Activated naive CD4-positive, alpha-beta T cell treated with anti-CD3 and anti-CD28 coated beads, Interleukin-2, amount 10 ng/mL, durations not matched to agents 7 days and 5 days (primary cell): ENCODE measurements at regions not wholly inside any gene's neighbourhood (a gene's known extent, or its start where the extent isn't known, plus 50 kb on each side); places are given as distances from the start of the nearest gene placed in this dataset.
A peak's percentile ranks its signal among the peaks of the same experiment; 100 is the strongest.
"Not testable (repeated sequence)": the region's sequence is repeated elsewhere in the genome, so short reads cannot be mapped to it uniquely, and the experiment has no call there.

Source experiments
- CTCF ChIA-PET: fragments of 350-600 bp; sonication (Branson Sonifier 250); formaldehyde crosslinking; loops from one replicate; lab custom pipeline; 2021; ENCODE audit warnings: antibody characterized with exemption; lab: Charles Lee
- DNase-seq: peaks from one replicate; pipeline ENCODE4 v3.0.0-alpha.2; 2020
- H3K27ac Mint-ChIP-seq: one replicate; pipeline ENCODE4 v1.8.0; 2021; ENCODE audit warnings: mild to moderate bottlenecking, moderate library complexity, mixed read lengths
- H3K27me3 Mint-ChIP-seq: one replicate; pipeline ENCODE4 v1.8.0; 2021; ENCODE audit warnings: mild to moderate bottlenecking, mixed read lengths
- H3K36me3 Mint-ChIP-seq: one replicate; pipeline ENCODE4 v1.8.0; 2021; ENCODE audit warnings: mixed read lengths
- H3K4me1 Mint-ChIP-seq: one replicate; pipeline ENCODE4 v1.8.0; 2021; ENCODE audit warnings: mixed read lengths
- H3K4me3 Mint-ChIP-seq: one replicate; pipeline ENCODE4 v1.8.0; 2021; ENCODE audit warnings: mild to moderate bottlenecking, moderate library complexity, mixed read lengths
- H3K9me3 Mint-ChIP-seq: one replicate; pipeline ENCODE4 v1.8.0; 2021; ENCODE audit warnings: mixed read lengths

DNA sequence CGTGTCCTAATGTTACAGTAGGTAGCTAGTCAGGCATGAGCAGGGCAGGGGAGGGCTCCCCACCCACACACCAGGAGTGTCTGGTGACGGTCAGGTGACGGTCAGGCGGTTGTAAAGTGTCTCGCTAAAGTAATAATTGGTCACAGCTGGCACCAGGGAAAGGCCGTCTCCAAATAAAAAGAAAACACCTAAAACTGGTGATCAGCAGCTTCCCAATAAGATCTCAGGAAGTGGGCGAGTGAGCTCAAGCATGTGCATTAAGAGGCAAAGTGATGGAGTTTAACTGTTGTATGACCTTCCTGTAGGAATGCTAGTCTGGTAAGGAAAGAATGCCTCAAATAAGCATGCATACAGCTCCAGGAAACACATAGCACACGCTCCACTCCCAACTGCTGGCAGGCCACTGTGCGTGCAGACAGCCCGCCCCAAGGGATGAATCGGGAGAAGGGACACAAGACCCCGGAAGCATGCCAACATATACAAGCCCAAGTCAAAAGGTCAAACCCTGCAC lies 177.1 kb downstream of the RNF144A start:
- DNase-seq = no peak
- no peak overlapping the region for H3K4me3 Mint-ChIP-seq
- H3K27ac Mint-ChIP-seq = no peak overlapping the region
- H3K27me3 Mint-ChIP-seq = no peaks in the 10 kb centered on the region
- no peaks in the 10 kb centered on the region for H3K36me3 Mint-ChIP-seq
- CTCF ChIA-PET = interaction anchor here (1.3 kb wide), 1 partner anchor 109 kb away, joined by 3 read pairs; no protein-coding TSS in a partner anchor
- peaks cover 6% of the 10 kb centered on the region for H3K4me1 Mint-ChIP-seq
- H3K9me3 Mint-ChIP-seq = no peaks in the 10 kb centered on the region

DNA sequence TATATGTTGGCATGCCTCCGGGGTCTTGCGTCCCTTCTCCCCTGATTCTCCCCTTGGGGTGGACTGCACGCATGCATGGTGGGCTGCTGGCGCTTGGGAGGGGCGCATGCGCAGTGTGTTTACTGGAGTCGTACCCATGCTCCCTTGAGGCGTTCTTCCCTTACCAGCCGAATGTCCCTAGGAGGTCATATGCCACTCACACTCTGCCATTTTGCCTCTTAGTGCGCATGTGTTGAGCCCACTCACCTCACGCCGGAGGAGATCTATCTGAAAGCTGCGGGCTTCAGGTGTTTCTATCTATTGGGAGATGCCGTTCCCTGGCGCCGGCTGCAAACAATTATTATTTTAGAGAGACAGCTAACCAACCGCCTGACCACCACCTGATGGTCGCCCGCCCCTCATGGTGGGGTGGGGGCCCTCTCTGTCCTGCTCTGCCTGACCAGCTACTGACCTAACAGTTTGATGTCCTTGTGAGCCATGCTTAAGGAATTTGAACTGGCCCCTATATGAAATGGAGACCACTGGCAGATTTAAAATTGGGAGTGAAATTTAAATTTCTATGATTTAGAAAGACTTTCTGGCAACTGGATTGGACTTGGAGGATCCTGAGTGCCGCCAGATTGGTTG lies 179.6 kb downstream of the RNF144A start:
- H3K27ac Mint-ChIP-seq = no peak overlapping the region
- H3K4me3 Mint-ChIP-seq = no peak overlapping the region
- H3K27me3 Mint-ChIP-seq = no peaks in the 10 kb centered on the region
- H3K4me1 Mint-ChIP-seq = peaks cover 6% of the 10 kb centered on the region
- no peaks in the 10 kb centered on the region for H3K9me3 Mint-ChIP-seq
- no peaks in the 10 kb centered on the region for H3K36me3 Mint-ChIP-seq
- CTCF ChIA-PET = interaction anchor here (1.0 to 1.9 kb wide), 3 partner anchors 19 to 52 kb away, joined by 3 to 7 read pairs (median 3); no protein-coding TSS in a partner anchor
- no peak for DNase-seq

DNA sequence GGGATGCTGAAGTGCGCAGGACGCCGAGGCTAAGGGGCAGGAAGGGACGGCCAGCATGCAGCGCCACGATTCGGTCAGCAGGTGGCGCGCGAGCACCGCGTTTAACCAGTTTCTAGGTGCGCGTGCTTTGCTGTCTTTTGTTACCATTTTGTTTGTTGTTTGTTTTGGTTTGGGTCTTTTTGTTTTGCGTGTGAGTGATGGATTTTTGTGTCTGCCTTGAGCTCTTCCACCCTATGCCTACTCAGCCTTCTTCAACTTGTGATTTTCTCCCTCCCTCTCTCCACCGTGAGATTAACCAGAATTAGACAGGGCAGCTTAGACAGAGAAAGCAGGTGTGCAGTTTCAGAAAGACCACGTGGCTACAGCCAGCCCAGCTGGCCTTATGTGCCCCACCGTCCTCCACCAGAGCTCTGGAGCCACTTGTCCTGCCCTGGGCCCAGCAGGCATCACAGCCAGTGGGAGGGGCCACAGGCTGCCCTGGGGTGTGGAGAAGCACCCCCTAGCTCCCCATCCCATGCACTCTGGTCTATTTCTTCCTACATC lies 180.2 kb downstream of the RNF144A start:
- peak; percentile 78 for DNase-seq
- CTCF ChIA-PET = interaction anchor here (0.7 to 1.9 kb wide), 5 partner anchors 13 to 53 kb away, joined by 3 to 7 read pairs (median 3); no protein-coding TSS in a partner anchor
- H3K27me3 Mint-ChIP-seq = no peaks in the 10 kb centered on the region
- no peak overlapping the region for H3K27ac Mint-ChIP-seq
- H3K4me3 Mint-ChIP-seq = no peak overlapping the region
- no peaks in the 10 kb centered on the region for H3K36me3 Mint-ChIP-seq
- H3K9me3 Mint-ChIP-seq = no peaks in the 10 kb centered on the region
- H3K4me1 Mint-ChIP-seq = peaks cover 6% of the 10 kb centered on the region

DNA sequence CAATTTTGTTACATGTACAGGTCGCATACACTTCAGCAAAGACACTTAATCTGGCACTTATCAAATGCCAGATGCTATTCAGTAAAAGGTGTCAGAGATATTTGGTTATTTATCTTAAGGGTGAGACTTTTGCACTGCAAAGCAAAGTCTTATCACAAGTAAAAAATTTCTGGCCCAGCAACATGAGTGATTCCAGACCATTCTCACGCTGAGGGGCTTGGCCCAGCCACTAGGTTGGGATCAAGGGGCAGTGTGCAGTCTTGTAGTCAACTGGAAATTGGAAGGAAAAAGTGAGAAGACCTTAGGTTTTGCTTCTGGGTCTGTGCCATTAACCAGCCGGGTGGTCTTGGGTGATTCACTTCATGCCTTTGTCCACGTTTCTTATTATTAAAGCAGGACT lies 181.6 kb downstream of the RNF144A start:
- CTCF ChIA-PET = interaction anchor here (0.9 kb wide), 1 partner anchor 105 kb away, joined by 3 read pairs; no protein-coding TSS in a partner anchor
- DNase-seq = no peak
- peaks cover 6% of the 10 kb centered on the region for H3K4me1 Mint-ChIP-seq
- no peaks in the 10 kb centered on the region for H3K27me3 Mint-ChIP-seq
- no peaks in the 10 kb centered on the region for H3K36me3 Mint-ChIP-seq
- no peaks in the 10 kb centered on the region for H3K9me3 Mint-ChIP-seq
- no peak overlapping the region for H3K27ac Mint-ChIP-seq
- no peak overlapping the region for H3K4me3 Mint-ChIP-seq

DNA sequence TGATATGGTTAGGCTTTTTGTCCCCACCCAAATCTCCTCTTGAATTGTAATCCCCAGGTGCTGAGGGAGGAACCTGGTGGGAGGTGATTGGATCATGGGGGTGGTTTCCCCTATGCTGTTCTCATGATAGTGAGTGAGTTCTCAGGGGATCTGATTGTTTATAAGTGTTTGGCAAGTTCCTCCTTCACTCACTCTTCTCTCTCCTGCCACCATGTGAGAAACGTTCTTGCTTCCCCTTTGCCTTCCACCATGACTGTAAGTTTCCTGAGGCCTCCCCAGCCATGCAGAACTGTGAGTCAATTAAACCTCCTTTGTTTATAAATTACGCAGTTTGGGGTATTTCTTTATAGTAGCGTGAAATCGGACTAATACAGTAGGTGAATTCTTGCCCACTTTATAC lies 182.5 kb downstream of the RNF144A start:
- not testable (repeated sequence) for H3K27ac Mint-ChIP-seq, H3K4me1 Mint-ChIP-seq, H3K36me3 Mint-ChIP-seq, H3K27me3 Mint-ChIP-seq, DNase-seq, H3K4me3 Mint-ChIP-seq, H3K9me3 Mint-ChIP-seq
- CTCF ChIA-PET = interaction anchor here (0.9 kb wide), 1 partner anchor 104 kb away, joined by 3 read pairs; no protein-coding TSS in a partner anchor

DNA sequence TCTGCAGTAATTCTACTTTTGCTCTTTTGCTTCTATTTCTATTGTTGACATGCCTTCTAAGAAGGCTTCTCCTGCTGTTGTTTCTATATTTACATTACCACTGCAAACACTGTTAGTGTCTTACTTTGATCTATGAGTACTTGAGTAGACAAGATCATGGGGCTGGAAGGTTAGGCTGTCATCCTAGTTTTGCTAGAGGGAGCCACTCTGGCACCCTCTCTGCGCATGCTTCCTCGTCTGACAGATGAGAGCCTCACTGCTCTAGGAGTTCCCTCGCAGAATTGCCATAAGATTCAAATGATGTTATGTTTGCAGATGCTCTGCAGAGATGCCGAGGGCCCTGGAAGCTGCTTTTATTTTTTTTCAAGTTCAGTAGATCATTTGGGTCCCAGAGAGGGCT lies 185.6 kb downstream of the RNF144A start:
- Mint-ChIP-seq H3K4me3 (no peak overlapping the region), H3K4me1 (no peaks in the 10 kb centered on the region), H3K9me3 (no peaks in the 10 kb centered on the region), H3K27me3 (no peaks in the 10 kb centered on the region), H3K36me3 (peaks cover 2% of the 10 kb centered on the region), H3K27ac (no peak overlapping the region)
- DNase-seq = no peak
- CTCF ChIA-PET = interaction anchor here (2.1 kb wide), 1 partner anchor 15 kb away, joined by 5 read pairs; no protein-coding TSS in a partner anchor

DNA sequence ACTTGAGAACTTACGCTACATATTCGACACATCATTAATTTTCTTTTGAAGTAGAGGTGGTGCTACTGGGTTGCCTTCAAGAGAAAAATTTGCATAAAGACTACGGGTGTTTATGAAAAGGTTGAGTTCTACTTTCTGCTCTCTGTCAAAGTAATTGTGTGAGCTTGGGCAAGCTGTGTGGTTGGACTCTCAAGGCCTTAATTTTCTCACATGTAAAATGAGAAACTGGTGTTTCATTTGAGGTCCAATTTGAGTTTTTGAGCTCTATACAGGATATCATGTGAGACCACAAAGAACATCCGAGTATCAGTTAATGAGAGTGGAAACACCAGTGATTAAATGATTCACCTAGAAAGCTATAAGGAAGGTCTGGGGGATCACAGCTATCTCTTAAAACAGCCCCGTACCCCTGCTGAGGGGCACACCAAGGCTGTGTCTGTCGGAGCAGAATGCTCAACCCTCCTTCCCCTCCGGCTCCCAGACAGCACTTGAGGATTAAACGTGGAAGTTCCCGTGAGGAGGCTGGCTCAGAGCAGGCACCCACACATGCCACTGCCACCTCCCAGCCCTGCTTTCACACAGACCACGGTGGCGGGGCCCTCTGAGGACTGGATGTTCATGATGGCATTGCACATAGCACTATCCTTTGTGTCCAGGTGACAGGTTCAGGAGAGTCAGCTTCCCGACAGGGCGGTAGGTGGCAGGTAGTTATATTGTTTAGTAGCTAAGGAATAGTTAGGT lies 191.8 kb downstream of the RNF144A start:
- no peaks in the 10 kb centered on the region for H3K27me3 Mint-ChIP-seq
- CTCF ChIA-PET = no interaction called here
- peaks cover 12% of the 10 kb centered on the region for H3K36me3 Mint-ChIP-seq
- H3K9me3 Mint-ChIP-seq = peaks cover 3% of the 10 kb centered on the region
- H3K4me1 Mint-ChIP-seq = no peaks in the 10 kb centered on the region
- no peak overlapping the region for H3K4me3 Mint-ChIP-seq
- no peak for DNase-seq
- no peak overlapping the region for H3K27ac Mint-ChIP-seq

DNA sequence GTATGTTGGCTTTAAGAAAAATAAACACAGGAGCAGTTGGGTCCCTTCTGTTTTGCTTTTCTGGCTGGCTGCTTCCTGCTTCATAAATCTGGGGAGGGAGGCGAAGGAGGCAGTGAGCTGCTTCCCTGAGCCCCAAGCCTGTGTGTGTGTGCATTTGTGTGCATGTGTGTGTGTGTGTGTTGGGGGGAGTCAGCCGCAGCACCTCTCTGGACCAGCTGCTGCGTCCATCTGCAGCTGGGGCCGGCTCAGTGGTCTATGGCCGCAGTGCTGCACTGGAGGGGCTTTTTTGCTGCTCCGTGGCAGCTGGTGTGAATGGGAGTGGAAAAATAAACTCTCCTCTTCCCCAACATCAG lies 192.3 kb downstream of the RNF144A start:
- H3K36me3 Mint-ChIP-seq = peaks cover 13% of the 10 kb centered on the region
- H3K4me3 Mint-ChIP-seq = no peak overlapping the region
- no peak overlapping the region for H3K27ac Mint-ChIP-seq
- H3K27me3 Mint-ChIP-seq = no peaks in the 10 kb centered on the region
- H3K4me1 Mint-ChIP-seq = no peaks in the 10 kb centered on the region
- no peak for DNase-seq
- CTCF ChIA-PET = no interaction called here
- H3K9me3 Mint-ChIP-seq = peaks cover 3% of the 10 kb centered on the region

DNA sequence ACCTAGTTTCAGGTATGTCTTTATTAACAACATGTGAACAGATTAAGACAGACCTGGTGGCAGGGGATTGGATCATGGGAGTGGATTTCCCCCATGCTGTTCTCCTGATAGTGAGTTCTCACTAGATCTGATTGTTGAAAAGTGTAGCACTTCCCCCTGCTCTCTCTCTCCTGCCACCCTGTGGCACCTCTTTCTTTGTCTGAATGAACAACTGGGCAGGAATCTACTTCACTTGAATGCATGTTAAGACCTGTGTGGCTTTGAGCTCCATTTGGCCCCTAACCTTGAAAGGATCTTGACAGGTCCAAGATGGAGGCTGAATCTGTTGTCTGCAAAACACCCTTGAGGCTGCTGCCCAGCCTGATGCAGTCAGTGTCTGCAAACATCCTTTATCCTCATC lies 194.4 kb downstream of the RNF144A start:
- CTCF ChIA-PET = interaction anchor here (0.7 to 1.6 kb wide), 3 partner anchors 12 to 95 kb away, joined by 3 read pairs; no protein-coding TSS in a partner anchor
- no peak for DNase-seq
- Mint-ChIP-seq H3K4me1 (no peaks in the 10 kb centered on the region), H3K27ac (no peak overlapping the region), H3K27me3 (no peaks in the 10 kb centered on the region), H3K36me3 (peaks cover 11% of the 10 kb centered on the region), H3K9me3 (peaks cover 5% of the 10 kb centered on the region), H3K4me3 (no peak overlapping the region)

DNA sequence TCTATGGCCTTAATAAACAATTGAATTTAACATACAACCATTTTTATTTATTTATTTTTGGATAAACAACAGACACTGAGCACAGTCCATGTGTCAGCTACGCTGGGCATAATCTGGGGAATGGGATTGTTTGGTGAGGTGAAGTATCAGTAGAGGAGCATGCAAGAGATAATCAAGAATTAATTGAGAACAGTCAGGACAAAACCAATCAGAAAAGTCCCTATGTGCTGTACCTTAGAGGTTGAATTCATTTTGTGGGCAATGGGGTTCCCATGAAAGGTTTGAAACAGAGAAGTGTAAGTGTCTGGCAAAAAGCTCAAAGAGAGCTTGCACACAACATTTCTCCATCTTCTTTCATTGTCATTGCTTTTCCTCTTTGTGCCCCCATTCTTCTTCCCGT lies 198.2 kb downstream of the RNF144A start:
- no peak for DNase-seq
- Mint-ChIP-seq H3K27ac (no peak overlapping the region), H3K27me3 (no peaks in the 10 kb centered on the region), H3K9me3 (peaks cover 5% of the 10 kb centered on the region), H3K4me3 (no peak overlapping the region), H3K36me3 (peaks cover 11% of the 10 kb centered on the region), H3K4me1 (no peaks in the 10 kb centered on the region)
- CTCF ChIA-PET = interaction anchor here (0.8 to 1.7 kb wide), 2 partner anchors 11 to 18 kb away, joined by 3 to 8 read pairs; no protein-coding TSS in a partner anchor

DNA sequence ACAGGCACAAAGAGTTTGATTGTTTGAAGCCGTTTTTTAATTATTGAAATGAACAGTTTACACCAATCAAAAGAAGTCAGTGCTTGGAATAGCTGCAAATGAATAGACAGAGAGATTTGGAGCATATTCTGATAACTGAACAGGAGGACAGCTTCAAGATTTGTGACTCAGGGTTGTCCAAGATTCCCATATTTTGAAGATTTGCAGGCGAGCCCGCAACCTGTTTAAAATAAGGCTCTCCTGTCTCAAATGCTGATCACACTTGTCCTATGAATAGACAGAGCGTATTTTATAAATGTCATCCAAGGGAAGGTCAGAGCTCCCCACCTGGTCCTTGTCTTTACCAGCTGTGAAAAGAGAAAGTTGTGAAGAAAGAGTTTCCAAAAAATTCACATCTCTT lies 198.7 kb downstream of the RNF144A start:
- Mint-ChIP-seq H3K4me3 (no peak overlapping the region), H3K27me3 (no peaks in the 10 kb centered on the region), H3K36me3 (peaks cover 11% of the 10 kb centered on the region), H3K9me3 (peaks cover 5% of the 10 kb centered on the region), H3K27ac (no peak overlapping the region), H3K4me1 (no peaks in the 10 kb centered on the region)
- no peak for DNase-seq
- CTCF ChIA-PET = interaction anchor here (0.8 to 1.7 kb wide), 2 partner anchors 11 to 19 kb away, joined by 3 to 8 read pairs; no protein-coding TSS in a partner anchor

DNA sequence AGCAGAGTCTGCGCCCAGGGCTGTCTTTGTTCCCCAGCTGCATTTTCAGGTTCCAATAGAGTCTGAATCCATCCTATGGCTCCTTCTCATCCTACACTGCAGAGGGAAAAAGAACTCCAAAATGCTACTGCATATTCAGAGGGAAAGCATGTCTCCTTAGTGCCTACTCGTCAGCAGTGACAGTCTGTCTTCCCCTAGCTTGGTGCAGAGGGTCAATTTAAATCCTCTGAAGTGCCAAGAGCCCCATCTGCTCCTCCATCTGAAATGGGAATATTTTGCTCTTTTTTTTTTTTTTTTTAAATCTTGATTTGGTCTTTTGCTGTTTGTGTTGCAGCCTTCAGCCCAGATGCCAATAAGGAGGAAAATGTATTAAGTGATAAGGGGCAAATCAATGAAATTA lies 199.3 kb downstream of the RNF144A start:
- H3K27ac Mint-ChIP-seq = no peak overlapping the region
- no peak overlapping the region for H3K4me3 Mint-ChIP-seq
- CTCF ChIA-PET = interaction anchor here (0.8 to 1.7 kb wide), 2 partner anchors 12 to 19 kb away, joined by 3 to 8 read pairs; no protein-coding TSS in a partner anchor
- peaks cover 5% of the 10 kb centered on the region for H3K9me3 Mint-ChIP-seq
- no peaks in the 10 kb centered on the region for H3K4me1 Mint-ChIP-seq
- H3K36me3 Mint-ChIP-seq = peaks cover 11% of the 10 kb centered on the region
- no peak for DNase-seq
- H3K27me3 Mint-ChIP-seq = no peaks in the 10 kb centered on the region

DNA sequence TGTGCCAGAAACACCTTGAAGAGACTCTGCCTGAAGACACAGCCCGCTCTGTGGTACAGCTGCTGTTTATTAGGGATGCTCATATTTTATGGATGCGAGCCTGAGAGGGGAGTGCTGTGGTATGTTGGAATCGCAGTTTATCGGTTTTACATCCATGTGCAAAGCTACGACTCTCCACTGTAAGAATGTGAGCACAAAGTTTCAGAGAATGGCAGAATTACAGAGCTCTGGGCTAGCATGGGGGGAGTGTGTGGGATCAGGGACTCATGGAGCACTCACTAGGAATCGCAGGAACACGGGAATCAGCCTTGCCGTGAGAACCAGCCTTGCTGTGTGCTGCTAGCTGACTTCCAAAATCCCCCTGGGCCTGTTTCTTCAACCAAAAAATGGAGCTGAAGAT lies 199.9 kb downstream of the RNF144A start:
- no peaks in the 10 kb centered on the region for H3K4me1 Mint-ChIP-seq
- H3K36me3 Mint-ChIP-seq = peaks cover 11% of the 10 kb centered on the region
- peaks cover 5% of the 10 kb centered on the region for H3K9me3 Mint-ChIP-seq
- no peak overlapping the region for H3K4me3 Mint-ChIP-seq
- CTCF ChIA-PET = interaction anchor here (0.6 kb wide), 1 partner anchor 1458 kb away, joined by 3 read pairs; no protein-coding TSS in a partner anchor
- H3K27me3 Mint-ChIP-seq = no peaks in the 10 kb centered on the region
- DNase-seq = no peak
- H3K27ac Mint-ChIP-seq = no peak overlapping the region

DNA sequence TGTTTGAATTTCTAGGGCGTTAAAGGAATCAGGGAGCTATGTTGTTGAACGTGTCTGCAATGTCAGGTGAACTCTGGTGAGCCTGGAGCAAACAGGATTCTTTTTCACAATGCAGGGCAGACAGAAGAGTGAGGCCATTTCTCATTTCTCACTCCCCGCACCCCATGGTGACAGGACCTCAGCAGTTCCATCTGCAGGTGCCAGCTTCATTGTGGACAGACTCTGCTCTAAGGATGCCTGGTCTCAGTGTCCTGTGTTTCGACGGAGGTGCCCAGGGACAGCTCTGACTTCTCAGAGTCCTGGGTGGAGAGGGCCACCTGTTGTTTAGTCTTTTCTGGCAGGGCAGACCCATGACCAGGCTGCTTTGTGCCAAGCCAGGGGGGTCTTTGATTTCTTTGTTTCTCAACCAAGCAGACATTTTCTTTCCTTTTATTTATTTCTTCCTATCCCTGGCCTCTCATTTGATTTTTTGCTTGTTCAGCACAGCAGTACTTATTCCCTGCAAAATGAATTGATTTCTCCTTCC lies 201.5 kb downstream of the RNF144A start:
- peaks cover 5% of the 10 kb centered on the region for H3K9me3 Mint-ChIP-seq
- H3K36me3 Mint-ChIP-seq = peaks cover 4% of the 10 kb centered on the region
- H3K27ac Mint-ChIP-seq = no peak overlapping the region
- no peaks in the 10 kb centered on the region for H3K27me3 Mint-ChIP-seq
- CTCF ChIA-PET = interaction anchor here (1.5 kb wide), 1 partner anchor 15 kb away, joined by 5 read pairs; no protein-coding TSS in a partner anchor
- no peaks in the 10 kb centered on the region for H3K4me1 Mint-ChIP-seq
- H3K4me3 Mint-ChIP-seq = no peak overlapping the region
- DNase-seq = no peak
